GM19455 (cell line): ENCODE measurements at regions not wholly inside any gene's neighbourhood (a gene's known extent, or its start where the extent isn't known, plus 50 kb on each side); places are given as distances from the start of the nearest gene placed in this dataset.
"Not testable (repeated sequence)": the region's sequence is repeated elsewhere in the genome, so short reads cannot be mapped to it uniquely, and the experiment has no call there.

Experiments used
- ATAC-seq: cut with Tn5 transposase; IDR thresholded peaks from one replicate; pipeline ENCODE4 v1.9.1; 2021; ENCODE audit not compliant: unreplicated experiment

GRCh38 chr9:107793541-107793940 lies 304.0 kb upstream of the KLF4 start:
- ATAC-seq, result no peak

- ATAC-seq, result no peak
Observed at GRCh38 chr9:107792596-107792995, 303.0 kb upstream of the KLF4 start.

- ATAC-seq, result no peak
Observed at GRCh38 chr9:107792006-107792405, 302.4 kb upstream of the KLF4 start.

- no peak for ATAC-seq
Observed at GRCh38 chr9:107789001-107789700, 299.6 kb upstream of the KLF4 start.

- ATAC-seq, result no peak
Observed at GRCh38 chr9:107786561-107786960, 297.0 kb upstream of the KLF4 start.

GRCh38 chr9:107784235-107784958 lies 294.8 kb upstream of the KLF4 start:
- ATAC-seq, result no peak

GRCh38 chr9:107782789-107783188 lies 293.2 kb upstream of the KLF4 start:
- no peak for ATAC-seq

GRCh38 chr9:107782381-107782780 lies 292.8 kb upstream of the KLF4 start:
- no peak for ATAC-seq

GRCh38 chr9:107780960-107781359 lies 291.4 kb upstream of the KLF4 start:
- ATAC-seq, result no peak

- ATAC-seq, result no peak
Observed at GRCh38 chr9:107779731-107780130, 290.2 kb upstream of the KLF4 start.

- ATAC-seq, result no peak
Observed at GRCh38 chr9:107778661-107779060, 289.1 kb upstream of the KLF4 start.

GRCh38 chr9:107774099-107774498 lies 284.5 kb upstream of the KLF4 start:
- ATAC-seq, result not testable (repeated sequence)

GRCh38 chr9:107772988-107773387 lies 283.4 kb upstream of the KLF4 start:
- no peak for ATAC-seq

- no peak for ATAC-seq
Observed at GRCh38 chr9:107770716-107771115, 281.1 kb upstream of the KLF4 start.

GRCh38 chr9:107768224-107768623 lies 278.7 kb upstream of the KLF4 start:
- ATAC-seq, result no peak

GRCh38 chr9:107767711-107768110 lies 278.1 kb upstream of the KLF4 start:
- no peak for ATAC-seq

GRCh38 chr9:107763469-107763868 lies 273.9 kb upstream of the KLF4 start:
- not testable (repeated sequence) for ATAC-seq

GRCh38 chr9:107761307-107761706 lies 271.7 kb upstream of the KLF4 start:
- no peak for ATAC-seq

GRCh38 chr9:107760469-107761242 lies 271.1 kb upstream of the KLF4 start:
- no peak for ATAC-seq

GRCh38 chr9:107759823-107760166 lies 270.2 kb upstream of the KLF4 start:
- no peak for ATAC-seq

- ATAC-seq, result no peak
Observed at GRCh38 chr9:107759009-107759822, 269.6 kb upstream of the KLF4 start.
